ENCODE measurements at regions not wholly inside any gene's neighbourhood (a gene's known extent, or its start where the extent isn't known, plus 50 kb on each side); places are given as distances from the start of the nearest gene placed in this dataset.

DNA sequence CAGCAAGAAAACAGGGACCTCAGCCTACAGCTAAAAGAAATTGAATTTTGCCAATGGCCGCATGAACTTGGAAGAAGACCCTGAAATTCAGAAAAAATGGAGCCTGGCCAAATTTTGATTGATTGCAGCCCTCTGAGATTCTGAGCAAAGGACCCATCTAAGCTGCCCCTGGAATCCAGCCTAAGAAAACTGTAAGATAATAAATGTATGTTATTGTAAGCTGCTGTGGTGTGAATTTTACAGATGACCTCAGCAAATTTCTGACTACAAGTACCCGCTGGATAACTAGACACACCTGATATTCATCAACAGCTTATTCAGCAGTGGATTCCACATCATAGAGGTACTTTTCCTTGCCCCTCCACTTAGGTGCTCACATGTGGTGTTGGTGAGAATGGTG, 119.5 kb upstream of the EPHA5 start:
- no peak for DNase-seq (ENCODE audit: low read depth)
- no peak for TF ChIP-seq CTCF (conservative IDR thresholded peaks at IDR 0.05; ENCODE audit: low read depth, low read length)

GRCh38 chr4:65789341-65789740, 119.1 kb upstream of the EPHA5 start:
- TF ChIP-seq CTCF (conservative IDR thresholded peaks at IDR 0.05; ENCODE audit: low read depth, low read length) = no peak
- DNase-seq (ENCODE audit: low read depth) = no peak
- H3K4me3 ChIP-seq (ENCODE audit: low read depth, low read length) = no peak overlapping the region

More for the DNA sequence above, 119.5 kb upstream of the EPHA5 start:
- no peak overlapping the region for H3K4me3 ChIP-seq (ENCODE audit: low read depth, low read length)

DNA sequence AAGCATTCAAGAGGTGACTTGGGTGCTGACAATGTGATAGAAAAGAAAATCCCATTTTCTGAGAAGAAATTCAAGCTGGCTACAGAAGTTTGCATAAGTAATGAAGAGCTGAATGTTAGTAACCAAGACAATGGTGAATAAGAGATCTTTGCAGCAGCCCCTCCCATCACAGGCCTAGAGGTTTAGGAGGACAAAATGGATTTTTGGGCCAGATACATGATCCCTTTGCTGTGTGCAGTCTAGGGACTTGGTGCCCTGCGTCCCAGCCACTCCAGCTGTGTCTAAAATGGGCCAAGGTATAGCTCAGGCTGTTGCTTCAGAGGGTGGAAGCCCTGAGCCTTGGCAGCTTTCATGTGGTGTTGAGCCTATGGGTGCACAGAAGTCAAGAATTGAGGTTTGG, 107.0 kb upstream of the EPHA5 start:
- no peak for DNase-seq (ENCODE audit: low read depth)
- H3K4me3 ChIP-seq (ENCODE audit: low read depth, low read length) = no peak overlapping the region
- no peak for TF ChIP-seq CTCF (conservative IDR thresholded peaks at IDR 0.05; ENCODE audit: low read depth, low read length)

DNA sequence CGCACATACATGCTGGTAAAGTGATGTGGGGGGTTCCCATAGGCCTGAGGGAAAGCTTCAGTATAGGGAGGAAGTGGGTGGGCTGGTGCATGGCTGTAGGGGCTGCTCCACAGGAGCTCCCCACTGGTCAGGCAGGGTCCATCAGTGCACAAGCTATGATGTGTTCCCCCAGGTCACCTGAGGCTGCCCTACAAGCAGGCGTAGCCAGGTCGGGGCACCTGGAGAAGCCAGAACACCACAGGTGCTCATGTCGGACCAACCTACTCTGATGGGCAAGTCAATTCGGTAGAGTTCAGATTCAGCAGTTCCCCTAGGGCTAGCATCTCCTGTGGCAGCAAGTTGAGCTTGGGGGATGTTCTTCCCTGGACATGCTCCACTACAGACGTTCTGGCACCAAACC, 103.3 kb upstream of the EPHA5 start:
- TF ChIP-seq CTCF (conservative IDR thresholded peaks at IDR 0.05; ENCODE audit: low read depth, low read length) = no peak
- DNase-seq (ENCODE audit: low read depth) = no peak
- no peak overlapping the region for H3K4me3 ChIP-seq (ENCODE audit: low read depth, low read length)

DNA sequence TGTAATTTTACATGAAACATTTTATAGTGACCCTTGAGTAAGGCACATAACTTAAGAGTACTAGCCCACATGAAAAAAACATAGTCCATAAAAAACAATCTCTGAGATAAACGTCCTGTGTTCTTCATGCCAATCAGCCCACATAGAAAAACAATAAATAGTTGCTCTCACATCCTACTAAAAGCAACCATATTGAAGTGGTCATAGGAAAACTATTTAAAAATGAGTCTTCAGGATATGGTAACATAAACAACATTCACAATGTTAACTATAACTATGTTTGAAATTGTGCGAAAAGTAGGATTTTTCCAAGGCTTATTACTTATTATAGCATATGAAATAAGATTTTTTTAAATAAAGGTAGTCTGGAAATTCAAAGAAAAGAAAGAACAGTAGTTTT, 77.1 kb upstream of the EPHA5 start:
- no peak for DNase-seq (ENCODE audit: low read depth)
- H3K4me3 ChIP-seq (ENCODE audit: low read depth, low read length) = no peak overlapping the region
- no peak for TF ChIP-seq CTCF (conservative IDR thresholded peaks at IDR 0.05; ENCODE audit: low read depth, low read length)

DNA sequence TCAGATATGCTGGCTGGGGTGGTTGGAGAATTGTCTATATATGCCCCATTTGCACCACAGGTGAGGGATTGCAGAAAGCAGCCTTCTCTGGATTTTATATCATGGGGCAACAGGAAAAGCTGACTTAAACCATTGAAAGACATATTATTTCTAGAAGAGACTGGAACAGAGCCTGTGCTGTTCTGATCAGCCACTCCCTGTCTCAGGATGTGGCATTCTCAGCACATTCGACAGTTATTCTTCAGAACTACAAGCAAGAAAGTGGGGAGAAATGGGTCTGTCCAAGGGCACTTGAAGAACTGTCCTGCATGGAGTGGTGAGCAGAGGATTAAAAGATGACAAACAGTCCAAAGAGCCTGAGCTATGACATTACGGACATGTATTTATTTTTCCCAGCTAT, 67.8 kb upstream of the EPHA5 start:
- no peak overlapping the region for H3K4me3 ChIP-seq (ENCODE audit: low read depth, low read length)
- TF ChIP-seq CTCF (conservative IDR thresholded peaks at IDR 0.05; ENCODE audit: low read depth, low read length) = no peak
- no peak for DNase-seq (ENCODE audit: low read depth)

DNA sequence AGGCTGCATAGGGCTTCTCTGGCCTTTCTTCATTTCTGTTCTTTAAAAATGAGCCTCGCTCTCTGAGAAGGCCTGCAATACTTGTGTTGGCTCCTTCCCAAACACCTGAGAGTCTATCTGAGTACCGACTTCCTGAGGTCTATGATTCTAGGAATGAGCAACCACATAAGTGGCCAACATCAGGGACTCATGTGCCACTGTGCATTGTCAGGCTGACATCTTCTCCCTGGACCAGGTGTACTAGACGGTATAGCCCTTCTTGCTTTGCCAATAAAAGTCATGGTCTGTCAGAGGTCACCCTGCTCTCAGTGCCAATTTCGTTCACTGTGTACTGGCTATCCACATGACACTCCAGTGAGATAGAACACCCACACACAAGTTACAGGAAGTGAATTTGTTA, 67.4 kb upstream of the EPHA5 start:
- H3K4me3 ChIP-seq (ENCODE audit: low read depth, low read length) = no peak overlapping the region
- DNase-seq (ENCODE audit: low read depth) = no peak
- no peak for TF ChIP-seq CTCF (conservative IDR thresholded peaks at IDR 0.05; ENCODE audit: low read depth, low read length)
